Adrenal gland (tissue), 5 donors: ENCODE measurements at regions not wholly inside any gene's neighbourhood (a gene's known extent, or its start where the extent isn't known, plus 50 kb on each side); places are given as distances from the start of the nearest gene placed in this dataset.

Experiments
- POLR2A ChIP-seq, 2 donors: fragments of 450-650 bp; IDR thresholded peaks; one replicate each; pipeline ENCODE4 v1.6.1; 2017; ENCODE audit warnings: antibody characterized with exemption in 2 of 2, mild to moderate bottlenecking in 2 of 2, moderate library complexity in 1 of 2
- TF ChIP-seq, protein P1 (sequence below), 6 experiments: fragments of 450-650 bp in 4 of 6; fragments of 200-600 bp in 2 of 6; sonication (generic) in 1 of 6; IDR thresholded peaks; 1 replicate in 5 of 6; 2 replicates in 1 of 6; pipeline versions ENCODE4 v1.5.1 to v1.8.0; 2016 to 2021; ENCODE audit warnings: antibody characterized with exemption in 6 of 6, mild to moderate bottlenecking in 2 of 6, moderate library complexity in 1 of 6
- donor health status: DM: no; HTN: no; CAD: no.

DNA sequence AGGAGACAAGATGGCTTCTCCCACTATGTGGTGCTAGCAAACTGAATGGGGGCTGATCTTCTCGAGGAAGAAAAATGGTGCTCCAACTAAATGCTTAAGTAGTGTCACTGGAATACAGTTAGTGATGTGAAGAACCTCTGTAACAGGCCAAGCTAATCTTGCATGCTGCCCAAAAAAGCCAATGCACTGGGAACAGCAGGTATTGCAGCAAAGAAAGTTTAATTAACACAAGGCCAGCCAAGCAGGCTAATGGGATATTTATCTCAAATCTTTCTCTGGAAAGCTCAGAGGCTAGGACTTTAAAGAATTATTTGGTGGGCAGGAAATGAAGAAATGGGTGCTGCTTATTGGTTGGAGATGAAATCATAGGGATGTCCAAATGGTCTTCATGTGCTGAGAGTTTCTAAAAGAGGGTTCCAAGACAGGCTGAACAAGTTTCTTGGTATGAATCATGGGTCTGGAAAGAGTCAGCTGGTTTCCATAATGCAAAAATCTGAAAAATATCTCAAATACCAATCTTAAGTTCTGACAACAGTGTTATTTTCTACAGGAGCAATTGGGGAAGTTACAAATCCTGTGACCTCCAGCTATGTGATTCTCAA, 1550.5 kb downstream of the SLITRK5 start:
- no peak for TF ChIP-seq POLR2A (IDR thresholded peaks at IDR 0.05)
- TF ChIP-seq, protein P1, sequence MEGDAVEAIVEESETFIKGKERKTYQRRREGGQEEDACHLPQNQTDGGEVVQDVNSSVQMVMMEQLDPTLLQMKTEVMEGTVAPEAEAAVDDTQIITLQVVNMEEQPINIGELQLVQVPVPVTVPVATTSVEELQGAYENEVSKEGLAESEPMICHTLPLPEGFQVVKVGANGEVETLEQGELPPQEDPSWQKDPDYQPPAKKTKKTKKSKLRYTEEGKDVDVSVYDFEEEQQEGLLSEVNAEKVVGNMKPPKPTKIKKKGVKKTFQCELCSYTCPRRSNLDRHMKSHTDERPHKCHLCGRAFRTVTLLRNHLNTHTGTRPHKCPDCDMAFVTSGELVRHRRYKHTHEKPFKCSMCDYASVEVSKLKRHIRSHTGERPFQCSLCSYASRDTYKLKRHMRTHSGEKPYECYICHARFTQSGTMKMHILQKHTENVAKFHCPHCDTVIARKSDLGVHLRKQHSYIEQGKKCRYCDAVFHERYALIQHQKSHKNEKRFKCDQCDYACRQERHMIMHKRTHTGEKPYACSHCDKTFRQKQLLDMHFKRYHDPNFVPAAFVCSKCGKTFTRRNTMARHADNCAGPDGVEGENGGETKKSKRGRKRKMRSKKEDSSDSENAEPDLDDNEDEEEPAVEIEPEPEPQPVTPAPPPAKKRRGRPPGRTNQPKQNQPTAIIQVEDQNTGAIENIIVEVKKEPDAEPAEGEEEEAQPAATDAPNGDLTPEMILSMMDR (IDR thresholded peaks at IDR 0.05), result no peak
